Keratinocyte (primary cell): ENCODE measurements at regions not wholly inside any gene's neighbourhood (a gene's known extent, or its start where the extent isn't known, plus 50 kb on each side); places are given as distances from the start of the nearest gene placed in this dataset.

Experiments used
- DNase-seq: peaks from one replicate; pipeline ENCODE4 v3.0.0-alpha.2; 2011; ENCODE audit warnings: low read depth, missing footprints, low spot score
- FAIRE-seq: peaks from 2 replicates; lab custom pipeline; 2011; peaks lifted over from hg19 to GRCh38; lab: Jason Lieb, UNC
- H2AFZ ChIP-seq: 2 replicates; pipeline ENCODE4 v1.6.0; 2012; ENCODE audit warnings: low read length, control low read depth, inconsistent platforms; ENCODE audit not compliant: control insufficient read depth
- H3K27ac ChIP-seq: 2 replicates; pipeline ENCODE4 v1.5.1; 2011; ENCODE audit warnings: low read length; ENCODE audit not compliant: control insufficient read depth, insufficient read depth
- H3K27me3 ChIP-seq: 3 replicates; pipeline ENCODE4 v1.6.0; 2011; ENCODE audit warnings: low read length; ENCODE audit not compliant: control insufficient read depth, insufficient read depth; ENCODE audit errors: extremely low read depth
- H3K36me3 ChIP-seq, 2 experiments: 2 replicates in 1 of 2; 3 replicates in 1 of 2; pipeline ENCODE4 v1.5.1; 2011; ENCODE audit warnings: low read length in 2 of 2, mild to moderate bottlenecking in 1 of 2; ENCODE audit not compliant: control insufficient read depth in 2 of 2, insufficient read depth in 2 of 2; ENCODE audit errors: extremely low read depth in 1 of 2
- H3K4me1 ChIP-seq: 3 replicates; pipeline ENCODE4 v1.5.1; 2011; ENCODE audit warnings: low read length; ENCODE audit not compliant: control insufficient read depth, insufficient read depth; ENCODE audit errors: extremely low read depth
- H3K4me2 ChIP-seq: 3 replicates; pipeline ENCODE4 v1.6.0; 2011; ENCODE audit warnings: low read depth, low read length; ENCODE audit not compliant: control insufficient read depth, insufficient read depth; ENCODE audit errors: extremely low read depth
- H3K4me3 ChIP-seq, 3 experiments: fragments of 200-600 bp in 1 of 3; sonication (generic) in 1 of 3; 2 replicates in 2 of 3; 3 replicates in 1 of 3; pipeline ENCODE4 v1.5.1; 2011 to 2016; ENCODE audit warnings: low read length in 3 of 3, mild to moderate bottlenecking in 3 of 3, control low read depth in 2 of 3, inconsistent platforms in 1 of 3, low read depth in 1 of 3, mixed read lengths in 1 of 3, mixed run types in 1 of 3, moderate library complexity in 1 of 3; ENCODE audit not compliant: control insufficient read depth in 2 of 3, insufficient read depth in 2 of 3; ENCODE audit errors: extremely low read depth in 1 of 3
- H3K79me2 ChIP-seq: 2 replicates; pipeline ENCODE4 v1.6.0; 2012; ENCODE audit warnings: low read length; ENCODE audit not compliant: control insufficient read depth, insufficient read depth
- H3K9ac ChIP-seq: 3 replicates; pipeline ENCODE4 v1.6.0; 2011; ENCODE audit warnings: low read length; ENCODE audit not compliant: control insufficient read depth, insufficient read depth; ENCODE audit errors: extremely low read depth
- H3K9me1 ChIP-seq: 3 replicates; pipeline ENCODE4 v1.6.0; 2011; ENCODE audit warnings: low read length; ENCODE audit not compliant: control insufficient read depth, insufficient read depth; ENCODE audit errors: extremely low read depth
- H3K9me3 ChIP-seq: 2 replicates; pipeline ENCODE4 v1.5.1; 2012; ENCODE audit warnings: low read depth, low read length; ENCODE audit not compliant: control insufficient read depth
- H4K20me1 ChIP-seq: 3 replicates; pipeline ENCODE4 v1.6.0; 2011; ENCODE audit warnings: low read length; ENCODE audit not compliant: control insufficient read depth, insufficient read depth; ENCODE audit errors: extremely low read depth
- CTCF ChIP-seq, 3 experiments: IDR thresholded peaks in 1 of 3; conservative IDR thresholded peaks in 1 of 3; optimal IDR thresholded peaks in 1 of 3; 2 replicates in 2 of 3; 3 replicates in 1 of 3; pipeline versions ENCODE3 to v1.5.1; 2011; ENCODE audit warnings: low read length in 3 of 3, mild to moderate bottlenecking in 3 of 3, moderate library complexity in 2 of 3, control low read depth in 1 of 3, inconsistent platforms in 1 of 3; ENCODE audit not compliant: insufficient read depth in 2 of 3; ENCODE audit errors: extremely low read depth in 1 of 3
- EZH2 ChIP-seq: IDR thresholded peaks from one replicate; pipeline ENCODE4 v1.6.1; 2012; ENCODE audit warnings: inconsistent platforms, mild to moderate bottlenecking, low read length, moderate library complexity
- dilution Hi-C: fragments of 300-500 bp; cut with MboI; formaldehyde crosslinking; loops from one replicate; pipeline ENCODE4 v1.7.0; 2020; ENCODE audit warnings: low sequenced_read_pairs; ENCODE audit not compliant: extremely low pct_ligation_motif_present

DNA sequence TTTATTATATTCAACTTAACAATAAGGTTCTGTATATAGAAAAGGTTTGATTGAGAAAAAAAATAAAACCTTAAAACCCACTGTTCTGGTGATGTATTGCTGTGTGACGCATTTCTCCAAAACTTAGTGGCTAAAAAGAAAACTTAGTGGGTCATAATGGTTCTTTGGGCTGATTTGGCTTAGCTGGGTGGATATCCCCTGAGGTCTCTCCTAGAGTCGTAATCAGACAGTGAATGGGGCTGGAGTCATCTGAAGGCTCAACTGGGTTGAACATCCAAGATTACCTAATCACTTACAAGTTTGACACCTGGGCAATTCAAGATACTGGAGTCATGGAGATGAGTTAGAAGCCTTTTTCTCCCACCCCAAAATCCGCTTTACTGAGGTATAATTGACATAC is 111.6 kb upstream of the TBL1XR1 start:
- H3K4me1 ChIP-seq: peaks cover 3% of the 10 kb centered on the region
- no peak overlapping the region for H3K4me2 ChIP-seq
- H4K20me1 ChIP-seq: no peaks in the 10 kb centered on the region
- dilution Hi-C loops: no loop called here
- H3K27me3 ChIP-seq: no peaks in the 10 kb centered on the region
- no peak for TF ChIP-seq EZH2
- no peak for TF ChIP-seq CTCF (optimal IDR thresholded peaks at IDR 0.05 in 1 of 3, IDR thresholded peaks at IDR 0.05 in 1 of 3, conservative IDR thresholded peaks at IDR 0.05 in 1 of 3; ENCODE audit: extremely low read depth in 1 of 3, insufficient read depth in 2 of 3, low read length in 3 of 3)
- H3K79me2 ChIP-seq: no peaks in the 10 kb centered on the region
- H3K4me3 ChIP-seq: no peak overlapping the region
- no peaks in the 10 kb centered on the region for H3K36me3 ChIP-seq
- H3K27ac ChIP-seq: no peak overlapping the region
- no peaks in the 10 kb centered on the region for H3K9me3 ChIP-seq
- H3K9me1 ChIP-seq: no peaks in the 10 kb centered on the region
- FAIRE-seq (no peak), DNase-seq (no peak)
- H2AFZ ChIP-seq: no peak overlapping the region
- no peak overlapping the region for H3K9ac ChIP-seq

- no peaks in the 10 kb centered on the region for H3K36me3 ChIP-seq
- H3K9me3 ChIP-seq: no peaks in the 10 kb centered on the region
- no peak overlapping the region for H2AFZ ChIP-seq
- no peak overlapping the region for H3K27ac ChIP-seq
- dilution Hi-C loops: no loop called here
- TF ChIP-seq EZH2 (no peak), CTCF (optimal IDR thresholded peaks at IDR 0.05 in 1 of 3, IDR thresholded peaks at IDR 0.05 in 1 of 3, conservative IDR thresholded peaks at IDR 0.05 in 1 of 3; ENCODE audit: extremely low read depth in 1 of 3, insufficient read depth in 2 of 3, low read length in 3 of 3) (no peak)
- DNase-seq: no peak
- H3K27me3 ChIP-seq: no peaks in the 10 kb centered on the region
- no peak overlapping the region for H3K4me3 ChIP-seq
- H3K9ac ChIP-seq: no peak overlapping the region
- H3K9me1 ChIP-seq: no peaks in the 10 kb centered on the region
- no peaks in the 10 kb centered on the region for H3K4me1 ChIP-seq
- H4K20me1 ChIP-seq: no peaks in the 10 kb centered on the region
- H3K4me2 ChIP-seq: no peak overlapping the region
- FAIRE-seq: no peak
- H3K79me2 ChIP-seq: no peaks in the 10 kb centered on the region
Measured at GRCh38 chr3:177312491-177312890, 115.2 kb upstream of the TBL1XR1 start.
